Astrocyte (in vitro differentiated cells and primary cell): ENCODE measurements at regions not wholly inside any gene's neighbourhood (a gene's known extent, or its start where the extent isn't known, plus 50 kb on each side); places are given as distances from the start of the nearest gene placed in this dataset.

Experiments used
- DNase-seq: peaks from one replicate; pipeline ENCODE4 v3.0.0-alpha.2; 2010; ENCODE audit warnings: low read depth
- FAIRE-seq: peaks from 2 replicates; lab custom pipeline; 2011; peaks lifted over from hg19 to GRCh38; lab: Jason Lieb, UNC
- H2AFZ ChIP-seq: 2 replicates; pipeline ENCODE4 v1.6.0; 2012; ENCODE audit warnings: low read depth, low read length, inconsistent platforms
- H3K27ac ChIP-seq: 2 replicates; pipeline ENCODE4 v1.5.1; 2011; ENCODE audit warnings: low read depth, low read length, inconsistent platforms
- H3K27me3 ChIP-seq: 2 replicates; pipeline ENCODE4 v1.6.0; 2011; ENCODE audit warnings: low read length, inconsistent platforms; ENCODE audit not compliant: insufficient read depth
- H3K36me3 ChIP-seq: 2 replicates; pipeline ENCODE4 v1.5.1; 2011; ENCODE audit warnings: low read length, inconsistent platforms; ENCODE audit not compliant: insufficient read depth
- H3K4me1 ChIP-seq: 2 replicates; pipeline ENCODE4 v1.5.1; 2011; ENCODE audit warnings: low read length, inconsistent platforms; ENCODE audit not compliant: insufficient read depth
- H3K4me2 ChIP-seq: 2 replicates; pipeline ENCODE4 v1.6.0; 2012; ENCODE audit warnings: low read length, inconsistent platforms
- H3K4me3 ChIP-seq: 2 replicates; pipeline ENCODE4 v1.5.1; 2011; ENCODE audit warnings: low read depth, mild to moderate bottlenecking, low read length, inconsistent platforms; ENCODE audit not compliant: insufficient read depth
- H3K79me2 ChIP-seq: 2 replicates; pipeline ENCODE4 v1.6.0; 2012; ENCODE audit warnings: mild to moderate bottlenecking, low read length, inconsistent platforms; ENCODE audit not compliant: insufficient read depth
- H3K9ac ChIP-seq: 2 replicates; pipeline ENCODE4 v1.6.0; 2012; ENCODE audit warnings: mild to moderate bottlenecking, low read length, inconsistent platforms
- H3K9me3 ChIP-seq: 2 replicates; pipeline ENCODE4 v1.5.1; 2012; ENCODE audit warnings: low read depth, mild to moderate bottlenecking, low read length, inconsistent platforms; ENCODE audit not compliant: insufficient read depth
- H4K20me1 ChIP-seq: 2 replicates; pipeline ENCODE4 v1.6.0; 2012; ENCODE audit warnings: low read length, inconsistent platforms; ENCODE audit not compliant: insufficient read depth
- H3K27ac Mint-ChIP-seq: one replicate; pipeline ENCODE4 v1.8.0; 2021; ENCODE audit warnings: mild to moderate bottlenecking, mixed read lengths; ENCODE audit not compliant: unreplicated experiment
- H3K27me3 Mint-ChIP-seq: one replicate; pipeline ENCODE4 v1.8.0; 2021; ENCODE audit warnings: low read depth, mixed read lengths; ENCODE audit not compliant: unreplicated experiment
- H3K36me3 Mint-ChIP-seq: one replicate; pipeline ENCODE4 v1.8.0; 2021; ENCODE audit warnings: low read depth, mixed read lengths; ENCODE audit not compliant: unreplicated experiment
- H3K4me1 Mint-ChIP-seq: one replicate; pipeline ENCODE4 v1.8.0; 2021; ENCODE audit warnings: low read depth, mixed read lengths; ENCODE audit not compliant: unreplicated experiment
- H3K4me3 Mint-ChIP-seq: one replicate; pipeline ENCODE4 v1.8.0; 2021; ENCODE audit warnings: mild to moderate bottlenecking, moderate library complexity, mixed read lengths; ENCODE audit not compliant: unreplicated experiment
- H3K9me3 Mint-ChIP-seq: one replicate; pipeline ENCODE4 v1.8.0; 2021; ENCODE audit warnings: mild to moderate bottlenecking, mixed read lengths; ENCODE audit not compliant: unreplicated experiment
- CTCF ChIP-seq: IDR thresholded peaks from 2 replicates; pipeline ENCODE4 v1.5.1; 2011; ENCODE audit warnings: low read depth, mild to moderate bottlenecking, inconsistent platforms, low read length, moderate library complexity; ENCODE audit not compliant: insufficient read depth
- EZH2 ChIP-seq: IDR thresholded peaks from 2 replicates; pipeline ENCODE4 v1.6.1; 2012; ENCODE audit warnings: mild to moderate bottlenecking, low read length, inconsistent platforms; ENCODE audit not compliant: insufficient read depth

GRCh38 chr3:18732474-18732873, 307.3 kb upstream of the SATB1 start:
- no peaks in the 10 kb centered on the region for H3K9me3 Mint-ChIP-seq
- no peaks in the 10 kb centered on the region for H3K9me3 ChIP-seq
- H3K27ac Mint-ChIP-seq: no peak overlapping the region
- H3K36me3 Mint-ChIP-seq: no peaks in the 10 kb centered on the region
- H3K4me1 ChIP-seq: no peaks in the 10 kb centered on the region
- no peak overlapping the region for H2AFZ ChIP-seq
- no peaks in the 10 kb centered on the region for H4K20me1 ChIP-seq
- H3K4me1 Mint-ChIP-seq: no peaks in the 10 kb centered on the region
- H3K27ac ChIP-seq: no peak overlapping the region
- FAIRE-seq: no peak
- no peaks in the 10 kb centered on the region for H3K27me3 Mint-ChIP-seq
- H3K4me2 ChIP-seq: no peak overlapping the region
- H3K27me3 ChIP-seq: no peaks in the 10 kb centered on the region
- no peaks in the 10 kb centered on the region for H3K36me3 ChIP-seq
- H3K4me3 ChIP-seq: no peak overlapping the region
- H3K4me3 Mint-ChIP-seq: no peak overlapping the region
- H3K79me2 ChIP-seq: no peaks in the 10 kb centered on the region
- no peak for DNase-seq
- no peak overlapping the region for H3K9ac ChIP-seq
- TF ChIP-seq CTCF (no peak), EZH2 (no peak)

GRCh38 chr3:18730491-18730890, 305.4 kb upstream of the SATB1 start:
- Histone ChIP-seq H3K79me2 (no peaks in the 10 kb centered on the region), H3K9me3 (no peaks in the 10 kb centered on the region), H3K36me3 (no peaks in the 10 kb centered on the region), H3K4me1 (no peaks in the 10 kb centered on the region), H4K20me1 (no peaks in the 10 kb centered on the region), H3K4me2 (no peak overlapping the region), H3K27me3 (no peaks in the 10 kb centered on the region), H3K27ac (no peak overlapping the region), H2AFZ (no peak overlapping the region), H3K9ac (no peak overlapping the region), H3K4me3 (no peak overlapping the region)
- no peaks in the 10 kb centered on the region for H3K27me3 Mint-ChIP-seq
- H3K36me3 Mint-ChIP-seq: no peaks in the 10 kb centered on the region
- DNase-seq (no peak), FAIRE-seq (no peak)
- H3K4me1 Mint-ChIP-seq: peaks cover 1% of the 10 kb centered on the region
- H3K27ac Mint-ChIP-seq: no peak overlapping the region
- peaks cover 1% of the 10 kb centered on the region for H3K9me3 Mint-ChIP-seq
- TF ChIP-seq EZH2: no peak
- TF ChIP-seq CTCF: no peak
- H3K4me3 Mint-ChIP-seq: no peak overlapping the region

- Histone ChIP-seq H3K9me3 (no peaks in the 10 kb centered on the region), H3K27ac (no peak overlapping the region), H3K4me3 (no peak overlapping the region), H3K4me2 (no peak overlapping the region), H3K9ac (no peak overlapping the region), H3K27me3 (no peaks in the 10 kb centered on the region), H3K4me1 (no peaks in the 10 kb centered on the region), H3K79me2 (no peaks in the 10 kb centered on the region), H3K36me3 (no peaks in the 10 kb centered on the region), H4K20me1 (no peaks in the 10 kb centered on the region), H2AFZ (no peak overlapping the region)
- FAIRE-seq (no peak), DNase-seq (no peak)
- Mint-ChIP-seq H3K9me3 (peaks cover 1% of the 10 kb centered on the region), H3K4me3 (no peak overlapping the region), H3K4me1 (peaks cover 2% of the 10 kb centered on the region), H3K27ac (no peak overlapping the region), H3K36me3 (no peaks in the 10 kb centered on the region), H3K27me3 (no peaks in the 10 kb centered on the region)
- no peak for TF ChIP-seq CTCF
- TF ChIP-seq EZH2: no peak
Measured at GRCh38 chr3:18729671-18730070, 304.5 kb upstream of the SATB1 start.
